Prostate gland (tissue), 2 donors: ENCODE measurements at regions not wholly inside any gene's neighbourhood (a gene's known extent, or its start where the extent isn't known, plus 50 kb on each side); places are given as distances from the start of the nearest gene placed in this dataset.

ENCODE experiments used
- POLR2A ChIP-seq: fragments of 450-650 bp; IDR thresholded peaks from one replicate; pipeline ENCODE4 v1.6.1; 2016; ENCODE audit warnings: antibody characterized with exemption, mild to moderate bottlenecking
- POLR2AphosphoS5 ChIP-seq: sonication (generic); formaldehyde crosslinking; IDR thresholded peaks from one replicate; pipeline ENCODE4 v1.6.1; 2017; ENCODE audit warnings: antibody characterized with exemption
- TF ChIP-seq, protein P1 (sequence below), 4 experiments: fragments of 200-600 bp in 2 of 4; fragments of 450-650 bp in 2 of 4; sonication (generic) in 2 of 4; IDR thresholded peaks; 1 replicate in 3 of 4; 2 replicates in 1 of 4; pipeline ENCODE4 v1.5.1; 2016 to 2019; ENCODE audit warnings: antibody characterized with exemption in 4 of 4, mild to moderate bottlenecking in 2 of 4, moderate library complexity in 2 of 4

DNA sequence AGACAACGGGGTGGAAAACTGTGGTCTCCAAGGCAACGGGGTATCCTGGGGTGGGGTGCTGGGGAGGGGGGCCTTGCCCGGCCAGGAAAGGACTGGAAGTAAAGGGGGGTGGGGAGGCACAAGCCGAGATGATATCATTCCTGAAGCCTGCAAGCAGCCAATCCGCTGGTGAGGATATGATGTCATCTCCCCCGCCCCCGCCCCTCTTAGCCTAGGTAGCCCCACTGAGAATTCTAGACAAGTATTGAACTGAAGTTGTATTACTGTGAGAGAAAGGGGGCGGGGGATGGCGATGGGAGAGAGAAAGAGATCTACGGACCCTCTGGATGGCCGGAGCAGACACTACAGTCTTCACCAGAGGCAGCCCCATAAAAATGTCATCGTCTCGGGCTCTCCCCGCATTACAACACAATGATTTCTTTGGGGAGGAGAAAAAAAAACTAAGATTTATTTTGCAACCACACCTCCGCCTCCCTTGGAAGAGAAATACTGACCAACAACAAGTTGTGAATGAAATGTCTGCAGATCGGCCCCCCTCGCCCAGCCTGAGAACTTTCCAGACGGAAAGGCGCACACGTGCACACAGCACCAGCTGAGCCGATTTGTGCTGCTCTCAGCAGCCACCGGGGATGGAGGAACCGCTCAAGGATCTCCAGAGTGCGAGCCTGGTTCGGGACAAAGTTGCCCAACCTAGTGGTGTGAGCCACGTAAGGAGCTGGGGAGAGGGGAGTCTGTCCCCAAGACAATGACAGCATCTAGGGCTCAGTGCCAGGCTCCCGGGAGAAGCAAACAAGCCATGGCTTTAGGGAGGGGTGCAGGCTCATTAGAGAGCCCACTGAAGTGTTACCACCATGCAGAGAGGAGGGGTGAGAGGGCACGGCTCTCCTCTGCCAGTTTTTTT, 222.1 kb downstream of the SOX9 start:
- TF ChIP-seq POLR2AphosphoS5 (no peak), POLR2A (no peak)
- TF ChIP-seq, protein P1, sequence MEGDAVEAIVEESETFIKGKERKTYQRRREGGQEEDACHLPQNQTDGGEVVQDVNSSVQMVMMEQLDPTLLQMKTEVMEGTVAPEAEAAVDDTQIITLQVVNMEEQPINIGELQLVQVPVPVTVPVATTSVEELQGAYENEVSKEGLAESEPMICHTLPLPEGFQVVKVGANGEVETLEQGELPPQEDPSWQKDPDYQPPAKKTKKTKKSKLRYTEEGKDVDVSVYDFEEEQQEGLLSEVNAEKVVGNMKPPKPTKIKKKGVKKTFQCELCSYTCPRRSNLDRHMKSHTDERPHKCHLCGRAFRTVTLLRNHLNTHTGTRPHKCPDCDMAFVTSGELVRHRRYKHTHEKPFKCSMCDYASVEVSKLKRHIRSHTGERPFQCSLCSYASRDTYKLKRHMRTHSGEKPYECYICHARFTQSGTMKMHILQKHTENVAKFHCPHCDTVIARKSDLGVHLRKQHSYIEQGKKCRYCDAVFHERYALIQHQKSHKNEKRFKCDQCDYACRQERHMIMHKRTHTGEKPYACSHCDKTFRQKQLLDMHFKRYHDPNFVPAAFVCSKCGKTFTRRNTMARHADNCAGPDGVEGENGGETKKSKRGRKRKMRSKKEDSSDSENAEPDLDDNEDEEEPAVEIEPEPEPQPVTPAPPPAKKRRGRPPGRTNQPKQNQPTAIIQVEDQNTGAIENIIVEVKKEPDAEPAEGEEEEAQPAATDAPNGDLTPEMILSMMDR (IDR thresholded peaks at IDR 0.05), result no peak
